GM18519 (cell line): ENCODE measurements at regions not wholly inside any gene's neighbourhood (a gene's known extent, or its start where the extent isn't known, plus 50 kb on each side); places are given as distances from the start of the nearest gene placed in this dataset.
"Not testable (repeated sequence)": the region's sequence is repeated elsewhere in the genome, so short reads cannot be mapped to it uniquely, and the experiment has no call there.

ENCODE experiments used
- ATAC-seq: cut with Tn5 transposase; IDR thresholded peaks from one replicate; pipeline ENCODE4 v1.9.1; 2021; ENCODE audit warnings: mild to moderate bottlenecking, moderate library complexity; ENCODE audit not compliant: unreplicated experiment, low FRiP score

GRCh38 chr15:53158995-53159394 is 368.9 kb upstream of the ONECUT1 start:
- ATAC-seq: no peak

GRCh38 chr15:53133255-53133850 is 343.2 kb upstream of the ONECUT1 start:
- ATAC-seq: no peak

- ATAC-seq: no peak
Measured at GRCh38 chr15:53130943-53131342, 340.8 kb upstream of the ONECUT1 start.

- no peak for ATAC-seq
Measured at GRCh38 chr15:53129121-53129904, 339.2 kb upstream of the ONECUT1 start.

- no peak for ATAC-seq
Measured at GRCh38 chr15:53128652-53129051, 338.5 kb upstream of the ONECUT1 start.

GRCh38 chr15:53126144-53126543 is 336.0 kb upstream of the ONECUT1 start:
- ATAC-seq: no peak

GRCh38 chr15:53122818-53123217 is 332.7 kb upstream of the ONECUT1 start:
- no peak for ATAC-seq

GRCh38 chr15:53116915-53117314 is 326.8 kb upstream of the ONECUT1 start:
- not testable (repeated sequence) for ATAC-seq

GRCh38 chr15:53116169-53116568 is 326.0 kb upstream of the ONECUT1 start:
- ATAC-seq: no peak

- ATAC-seq: no peak
Measured at GRCh38 chr15:53115563-53115962, 325.4 kb upstream of the ONECUT1 start.

GRCh38 chr15:53114960-53115359 is 324.8 kb upstream of the ONECUT1 start:
- ATAC-seq: no peak

GRCh38 chr15:53110999-53111398 is 320.9 kb upstream of the ONECUT1 start:
- no peak for ATAC-seq

- ATAC-seq: no peak
Measured at GRCh38 chr15:53108319-53108718, 318.2 kb upstream of the ONECUT1 start.

- no peak for ATAC-seq
Measured at GRCh38 chr15:53107855-53108254, 317.7 kb upstream of the ONECUT1 start.

- no peak for ATAC-seq
Measured at GRCh38 chr15:53106505-53107286, 316.6 kb upstream of the ONECUT1 start.

- ATAC-seq: no peak
Measured at GRCh38 chr15:53102483-53102882, 312.3 kb upstream of the ONECUT1 start.

GRCh38 chr15:53080484-53080883 is 290.3 kb upstream of the ONECUT1 start:
- no peak for ATAC-seq

- ATAC-seq: no peak
Measured at GRCh38 chr15:53074221-53074620, 284.1 kb upstream of the ONECUT1 start.

GRCh38 chr15:53072077-53072476 is 281.9 kb upstream of the ONECUT1 start:
- ATAC-seq: no peak

GRCh38 chr15:53068636-53069035 is 278.5 kb upstream of the ONECUT1 start:
- no peak for ATAC-seq

GRCh38 chr15:53059273-53060043 is 269.3 kb upstream of the ONECUT1 start:
- ATAC-seq: no peak
